Breast epithelium (tissue), 4 donors: ENCODE measurements at regions not wholly inside any gene's neighbourhood (a gene's known extent, or its start where the extent isn't known, plus 50 kb on each side); places are given as distances from the start of the nearest gene placed in this dataset.

Source experiments
- DNase-seq, 2 donors: peaks; one replicate each; pipeline ENCODE4 v3.0.0-alpha.2; 2019; ENCODE audit warnings: low spot score in 2 of 2
- H3K27ac ChIP-seq, 2 donors: fragments of 200-600 bp; sonication (generic) in 1 of 2; one replicate each; pipeline ENCODE4 v1.5.1; 2016 to 2019; ENCODE audit warnings: mild to moderate bottlenecking in 1 of 2
- H3K27me3 ChIP-seq, 2 donors: fragments of 200-600 bp; sonication (generic) in 1 of 2; one replicate each; pipeline versions ENCODE4 v1.5.1 to v1.6.0; 2017 to 2019; ENCODE audit warnings: control low read depth in 1 of 2, mild to moderate bottlenecking in 1 of 2
- H3K36me3 ChIP-seq: fragments of 200-600 bp; one replicate; pipeline ENCODE4 v1.5.1; 2019
- H3K4me1 ChIP-seq, 2 donors: fragments of 200-600 bp; sonication (generic); one replicate each; pipeline ENCODE4 v1.5.1; 2016 to 2019; ENCODE audit warnings: control low read depth in 1 of 2
- H3K4me3 ChIP-seq, 3 donors: fragments of 200-600 bp; sonication (generic); 1 replicate in 2 of 3; 2 replicates in 1 of 3; pipeline ENCODE4 v1.5.1; 2016 to 2019; ENCODE audit warnings: mild to moderate bottlenecking in 3 of 3, moderate library complexity in 2 of 3
- H3K9me3 ChIP-seq, 2 donors: fragments of 200-600 bp; sonication (generic) in 1 of 2; one replicate each; pipeline ENCODE4 v1.5.1; 2016 to 2019; ENCODE audit warnings: control low read depth in 1 of 2
- POLR2A ChIP-seq: fragments of 450-650 bp; IDR thresholded peaks from one replicate; pipeline ENCODE4 v1.6.1; 2016; ENCODE audit warnings: antibody characterized with exemption, mild to moderate bottlenecking, moderate library complexity
- POLR2AphosphoS5 ChIP-seq, 3 donors: sonication (generic); formaldehyde crosslinking; IDR thresholded peaks; one replicate each; pipeline ENCODE4 v1.6.1; 2017; ENCODE audit warnings: antibody characterized with exemption in 3 of 3
- intact Hi-C: fragments of 100-400 bp; cut with DNase I; formaldehyde crosslinking; loops from one replicate; pipeline ENCODE4 v1.15.1; 2023; ENCODE audit warnings: low total_unique reads
- TF ChIP-seq, protein P1 (sequence below), 3 donors: fragments of 450-650 bp; IDR thresholded peaks; one replicate each; pipeline ENCODE4 v1.5.1; 2016 to 2017; ENCODE audit warnings: antibody characterized with exemption in 3 of 3, mild to moderate bottlenecking in 3 of 3, moderate library complexity in 3 of 3

DNA sequence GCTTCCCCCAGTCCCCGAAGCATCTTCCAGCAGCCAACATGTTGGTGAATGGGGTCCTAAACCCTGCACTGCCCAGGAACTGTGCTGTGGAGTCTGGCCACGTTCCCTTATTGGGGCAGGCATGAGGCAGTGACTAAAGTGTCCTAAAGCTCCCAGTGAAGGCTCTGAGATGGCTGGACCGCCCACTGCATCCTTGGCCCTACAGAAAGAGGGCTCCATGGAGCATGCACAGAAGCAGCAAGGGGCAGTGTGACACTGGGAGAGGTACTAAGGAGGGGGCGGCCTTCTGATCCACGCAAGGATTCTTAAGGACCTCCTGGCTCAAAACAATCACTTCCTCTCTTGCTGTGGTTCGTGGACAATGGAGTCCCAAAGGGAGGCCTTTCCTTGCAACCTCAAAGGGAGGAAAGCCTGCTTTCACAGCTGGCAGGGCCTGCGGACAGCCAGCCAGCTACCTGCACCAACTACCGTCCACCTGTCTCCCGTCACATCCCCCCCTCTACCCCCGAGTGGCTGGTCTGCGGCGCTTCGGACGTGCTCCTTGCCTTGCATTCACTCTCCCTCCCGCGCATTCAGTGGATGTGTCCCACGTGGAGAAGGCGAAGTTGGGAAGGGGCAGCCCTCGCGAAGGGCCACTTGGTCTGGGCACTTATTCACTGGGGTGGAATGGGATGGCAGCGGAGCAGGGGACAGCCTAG lies 63.9 kb upstream of the STARD13 start:
- intact Hi-C loops, result no loop called here
- no peaks in the 10 kb centered on the region for H3K36me3 ChIP-seq
- no peaks in the 10 kb centered on the region for H3K9me3 ChIP-seq
- no peaks in the 10 kb centered on the region for H3K27me3 ChIP-seq
- peak overlapping the region; percentile 67 to 95 (median 76) for H3K4me3 ChIP-seq
- DNase-seq, result no peak
- peak overlapping the region; percentile 78 to 90 for H3K27ac ChIP-seq
- TF ChIP-seq POLR2A (no peak), POLR2AphosphoS5 (IDR thresholded peaks at IDR 0.05) (no peak)
- TF ChIP-seq, protein P1, sequence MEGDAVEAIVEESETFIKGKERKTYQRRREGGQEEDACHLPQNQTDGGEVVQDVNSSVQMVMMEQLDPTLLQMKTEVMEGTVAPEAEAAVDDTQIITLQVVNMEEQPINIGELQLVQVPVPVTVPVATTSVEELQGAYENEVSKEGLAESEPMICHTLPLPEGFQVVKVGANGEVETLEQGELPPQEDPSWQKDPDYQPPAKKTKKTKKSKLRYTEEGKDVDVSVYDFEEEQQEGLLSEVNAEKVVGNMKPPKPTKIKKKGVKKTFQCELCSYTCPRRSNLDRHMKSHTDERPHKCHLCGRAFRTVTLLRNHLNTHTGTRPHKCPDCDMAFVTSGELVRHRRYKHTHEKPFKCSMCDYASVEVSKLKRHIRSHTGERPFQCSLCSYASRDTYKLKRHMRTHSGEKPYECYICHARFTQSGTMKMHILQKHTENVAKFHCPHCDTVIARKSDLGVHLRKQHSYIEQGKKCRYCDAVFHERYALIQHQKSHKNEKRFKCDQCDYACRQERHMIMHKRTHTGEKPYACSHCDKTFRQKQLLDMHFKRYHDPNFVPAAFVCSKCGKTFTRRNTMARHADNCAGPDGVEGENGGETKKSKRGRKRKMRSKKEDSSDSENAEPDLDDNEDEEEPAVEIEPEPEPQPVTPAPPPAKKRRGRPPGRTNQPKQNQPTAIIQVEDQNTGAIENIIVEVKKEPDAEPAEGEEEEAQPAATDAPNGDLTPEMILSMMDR (IDR thresholded peaks at IDR 0.05), result no peak
- no peaks in the 10 kb centered on the region for H3K4me1 ChIP-seq

DNA sequence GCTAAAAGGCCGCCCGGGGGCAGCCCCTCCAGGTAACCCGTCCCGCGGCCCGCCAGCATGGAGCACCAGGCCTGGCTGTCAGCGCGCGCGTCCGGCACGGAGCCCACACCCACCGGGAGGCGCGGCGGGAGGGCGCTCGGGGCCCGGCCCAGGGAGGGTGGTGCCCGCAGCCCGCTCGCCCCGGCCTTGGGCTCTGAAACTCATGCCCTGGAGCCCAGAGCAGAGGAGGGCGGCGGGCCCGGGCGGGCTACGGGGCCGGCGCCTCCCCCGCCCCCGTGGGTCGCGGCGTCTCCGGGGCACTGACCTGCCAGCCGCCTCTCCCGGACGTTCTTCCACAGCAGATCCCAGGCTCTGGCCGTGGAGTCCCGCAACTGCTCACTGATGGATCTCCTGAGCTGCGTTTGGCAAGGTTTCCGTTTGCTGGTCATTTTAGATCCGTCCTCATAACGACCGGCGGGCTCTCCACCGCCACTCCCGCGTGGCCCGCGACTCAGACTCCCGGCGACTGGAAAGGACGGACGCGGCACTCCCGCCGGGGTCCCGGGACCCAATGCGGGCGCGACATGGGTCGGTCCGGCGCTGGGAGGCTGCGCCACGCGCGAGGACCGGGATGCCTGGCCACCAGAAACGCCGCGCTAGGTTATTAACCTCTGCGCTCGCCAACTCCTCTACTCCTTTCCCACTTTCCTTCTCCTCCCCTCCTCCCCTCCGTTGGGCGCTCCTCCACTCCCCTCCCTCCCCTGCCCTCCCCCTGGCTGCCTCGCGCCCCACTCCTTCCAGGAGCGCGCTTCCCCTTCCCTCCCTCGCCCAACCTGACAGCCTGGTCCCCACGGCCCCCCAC lies 64.7 kb upstream of the STARD13 start:
- Histone ChIP-seq H3K4me1 (no peaks in the 10 kb centered on the region), H3K36me3 (no peaks in the 10 kb centered on the region), H3K9me3 (no peaks in the 10 kb centered on the region), H3K27me3 (no peaks in the 10 kb centered on the region), H3K4me3 (peak overlapping the region; percentile 67 to 95 (median 76)), H3K27ac (peak overlapping the region; percentile 78 to 90)
- intact Hi-C loops, result no loop called here
- DNase-seq, result peak in 1 of 2 donors; percentile 61
- peak in 1 of 3 donors; percentile 13 for TF ChIP-seq POLR2AphosphoS5 (IDR thresholded peaks at IDR 0.05)
- peak; percentile 10 for TF ChIP-seq POLR2A
- TF ChIP-seq, protein P1 (IDR thresholded peaks at IDR 0.05), result no peak

DNA sequence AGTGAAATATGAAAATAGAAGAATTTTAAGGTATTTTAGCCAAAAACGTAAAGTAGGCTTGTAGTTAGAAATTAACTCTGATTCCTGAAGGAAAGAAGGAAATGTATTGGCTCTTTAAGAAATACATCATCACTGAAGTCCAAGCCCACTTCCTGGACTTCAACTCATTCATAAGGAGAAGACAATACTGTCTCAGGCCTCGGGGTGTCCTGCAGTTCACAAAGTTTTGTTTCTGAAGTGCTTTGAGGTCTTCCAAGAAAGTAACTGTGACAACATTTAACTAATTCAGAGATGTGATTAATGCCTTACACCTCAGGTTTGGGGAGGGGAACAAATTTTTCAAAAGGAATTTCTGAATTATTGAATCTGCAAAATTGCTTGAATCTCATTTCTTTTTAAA lies 65.8 kb upstream of the STARD13 start:
- peak overlapping the region in 1 of 3 donors; percentile 95 for H3K4me3 ChIP-seq

DNA sequence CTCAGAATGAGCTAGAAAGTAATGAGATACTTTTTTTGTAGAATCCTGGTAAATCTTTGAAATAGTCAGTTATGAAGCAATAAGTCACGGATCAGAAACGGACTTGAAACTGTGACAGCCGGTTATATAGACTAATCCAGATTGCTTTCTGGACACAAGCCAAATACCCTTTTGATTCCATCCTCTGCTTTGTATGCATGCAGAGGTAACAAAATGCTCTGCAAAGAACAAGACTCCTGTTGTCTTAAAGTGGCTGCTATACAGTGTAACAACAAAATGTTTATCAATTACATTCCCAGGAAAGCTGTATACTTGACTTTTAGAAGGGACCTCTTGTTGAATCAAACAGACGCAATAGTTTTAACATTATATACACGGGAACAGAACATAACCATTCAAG lies 66.5 kb upstream of the STARD13 start:
- no peaks in the 10 kb centered on the region for H3K36me3 ChIP-seq
- DNase-seq, result no peak
- H3K27me3 ChIP-seq, result no peaks in the 10 kb centered on the region
- TF ChIP-seq, protein P1 (IDR thresholded peaks at IDR 0.05), result no peak
- no peaks in the 10 kb centered on the region for H3K4me1 ChIP-seq
- no peak overlapping the region for H3K27ac ChIP-seq
- no peak overlapping the region for H3K4me3 ChIP-seq
- H3K9me3 ChIP-seq, result no peaks in the 10 kb centered on the region
- intact Hi-C loops, result no loop called here

More for the DNA sequence above, 65.8 kb upstream of the STARD13 start:
- no peaks in the 10 kb centered on the region for H3K4me1 ChIP-seq
- H3K9me3 ChIP-seq, result no peaks in the 10 kb centered on the region
- TF ChIP-seq POLR2A, result no peak
- TF ChIP-seq, protein P1 (IDR thresholded peaks at IDR 0.05), result peak in 1 of 3 donors; percentile 28
- intact Hi-C loops, result no loop called here
- no peak overlapping the region for H3K27ac ChIP-seq
- H3K36me3 ChIP-seq, result no peaks in the 10 kb centered on the region
- no peak for DNase-seq
- no peaks in the 10 kb centered on the region for H3K27me3 ChIP-seq

DNA sequence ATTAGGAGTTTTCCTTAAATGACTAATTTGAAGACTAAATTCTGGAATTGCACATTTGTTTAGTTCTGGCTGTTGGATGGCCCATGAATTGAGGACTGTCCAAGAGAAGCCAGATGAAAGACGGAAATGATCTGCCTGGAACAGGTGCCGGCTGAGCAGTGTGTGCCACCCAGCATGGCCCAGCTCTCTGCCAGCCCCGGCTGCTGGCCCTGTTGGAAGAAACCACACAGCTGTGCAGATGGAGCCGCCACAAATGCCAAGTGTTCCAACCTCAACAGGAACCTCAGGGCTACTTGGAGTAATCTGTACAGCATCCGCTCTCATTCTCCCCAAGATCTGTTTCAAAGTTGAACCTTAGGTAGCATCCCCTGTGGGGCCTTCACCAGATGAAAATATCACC lies 67.0 kb upstream of the STARD13 start:
- no peaks in the 10 kb centered on the region for H3K27me3 ChIP-seq
- no peak overlapping the region for H3K4me3 ChIP-seq
- intact Hi-C loops, result no loop called here
- no peaks in the 10 kb centered on the region for H3K36me3 ChIP-seq
- no peaks in the 10 kb centered on the region for H3K4me1 ChIP-seq
- H3K27ac ChIP-seq, result peak overlapping the region; percentile 48 to 69
- no peak for DNase-seq
- H3K9me3 ChIP-seq, result no peaks in the 10 kb centered on the region
- TF ChIP-seq, protein P1 (IDR thresholded peaks at IDR 0.05), result no peak
- TF ChIP-seq POLR2A (no peak), POLR2AphosphoS5 (IDR thresholded peaks at IDR 0.05) (no peak)
